GM21737 (cell line): ENCODE measurements at regions not wholly inside any gene's neighbourhood (a gene's known extent, or its start where the extent isn't known, plus 50 kb on each side); places are given as distances from the start of the nearest gene placed in this dataset.

ENCODE experiments used
- ATAC-seq: cut with Tn5 transposase; IDR thresholded peaks from one replicate; pipeline ENCODE4 v1.9.1; 2021; ENCODE audit warnings: mild to moderate bottlenecking, moderate library complexity; ENCODE audit not compliant: unreplicated experiment

DNA sequence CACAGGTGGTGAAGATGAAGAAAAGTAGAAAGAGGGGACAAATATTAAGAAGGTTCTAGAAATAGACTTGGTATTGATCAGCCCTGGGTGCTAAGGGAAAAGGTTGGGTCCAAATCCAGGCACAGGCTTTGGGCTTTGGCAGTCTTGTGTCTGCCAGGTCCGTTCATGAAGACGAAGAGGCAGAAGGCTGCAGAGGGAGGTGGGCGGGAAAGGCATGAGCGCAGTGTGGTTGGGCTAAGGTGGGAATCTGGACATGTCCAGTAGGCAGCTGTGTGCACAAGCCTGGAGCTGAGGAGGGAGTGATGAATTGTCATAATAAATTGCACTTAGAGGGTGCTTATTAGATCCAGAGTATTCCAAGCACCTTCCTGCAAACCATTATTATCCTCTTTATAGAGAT is 105.7 kb upstream of the TEX51 start:
- no peak for ATAC-seq

DNA sequence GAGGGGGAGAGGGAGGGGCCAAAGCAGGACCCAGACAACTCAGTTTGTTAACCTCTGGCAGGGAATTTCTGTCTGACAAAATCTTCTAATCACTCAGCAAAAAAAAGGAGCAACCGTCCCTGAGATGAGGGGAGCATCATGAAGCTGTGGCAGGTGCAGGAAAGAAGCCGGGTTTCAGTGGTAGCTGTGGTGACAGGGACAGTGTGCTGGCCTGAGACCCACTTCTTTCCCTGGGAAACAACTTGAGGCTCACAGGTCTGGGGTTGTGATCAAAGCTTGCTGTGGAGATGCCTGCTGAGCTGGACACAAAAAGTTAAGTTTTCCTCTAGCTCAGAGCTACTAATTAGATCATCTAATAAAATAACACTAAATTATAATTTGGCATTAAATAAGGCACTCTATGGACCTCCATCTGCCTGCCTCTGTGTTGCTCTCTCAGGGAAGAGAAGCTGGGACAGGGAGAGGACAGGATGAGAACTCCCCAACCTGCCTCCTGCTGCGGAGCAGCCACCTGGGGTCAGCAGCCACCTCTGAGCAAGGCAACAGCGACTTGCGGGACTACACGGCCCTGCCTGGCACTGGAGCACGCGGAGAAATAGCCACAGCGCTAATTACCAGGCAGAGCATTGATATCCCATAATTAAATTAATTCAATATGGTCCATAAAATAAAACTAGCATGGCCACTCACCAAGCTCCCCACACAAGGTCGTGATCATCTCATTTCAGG is 104.6 kb upstream of the TEX51 start:
- ATAC-seq = no peak

DNA sequence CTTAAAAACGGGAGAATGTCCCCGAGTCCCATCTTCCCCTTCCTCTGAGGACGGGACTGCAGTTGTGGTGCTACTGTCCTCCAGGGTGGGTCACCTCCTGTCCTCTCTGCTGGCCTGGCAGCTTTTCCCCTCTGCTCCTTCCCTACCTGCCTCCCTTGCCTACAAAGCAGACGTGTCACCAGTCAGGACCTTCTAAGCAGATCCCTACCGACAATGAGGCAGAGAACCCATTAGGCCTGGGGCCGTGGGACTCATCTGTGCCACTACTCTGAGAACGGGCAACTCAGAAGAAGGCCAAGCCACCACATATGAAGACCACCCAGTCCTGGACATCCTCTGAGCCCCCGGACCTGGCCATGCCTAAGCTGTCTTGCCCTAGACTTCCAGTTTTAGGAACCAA is 103.0 kb upstream of the TEX51 start:
- no peak for ATAC-seq

DNA sequence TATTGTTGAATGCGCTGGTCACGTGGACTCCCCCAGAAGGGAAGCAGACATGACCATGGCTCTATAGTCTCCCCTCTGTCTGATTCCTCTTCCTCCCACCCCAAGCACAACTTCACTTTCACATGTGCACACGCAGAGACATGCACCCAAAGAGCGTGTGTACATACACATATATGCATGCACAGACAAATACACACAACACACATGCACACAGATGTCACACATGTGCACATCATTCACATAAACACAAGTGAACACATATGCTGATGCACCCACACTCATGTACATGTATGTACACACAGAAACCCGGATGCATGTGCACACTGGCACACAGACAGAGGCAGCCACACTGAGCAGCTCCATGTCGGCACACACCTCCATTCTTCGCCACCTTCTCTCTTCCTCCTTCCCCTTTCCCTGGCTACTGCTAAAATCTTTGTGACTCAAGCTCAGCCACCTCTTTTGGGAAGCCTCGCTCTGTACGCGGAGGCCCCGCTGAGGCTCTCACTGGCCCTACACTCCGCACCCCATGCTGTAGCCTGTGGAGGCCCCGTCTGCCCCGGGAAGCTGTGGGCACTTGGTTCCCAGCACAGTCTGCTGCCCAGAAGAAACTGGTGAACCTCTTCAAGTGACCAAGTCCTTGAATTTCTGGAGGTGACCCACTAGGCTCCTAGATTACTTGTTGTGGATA is 101.6 kb upstream of the TEX51 start:
- ATAC-seq = no peak

DNA sequence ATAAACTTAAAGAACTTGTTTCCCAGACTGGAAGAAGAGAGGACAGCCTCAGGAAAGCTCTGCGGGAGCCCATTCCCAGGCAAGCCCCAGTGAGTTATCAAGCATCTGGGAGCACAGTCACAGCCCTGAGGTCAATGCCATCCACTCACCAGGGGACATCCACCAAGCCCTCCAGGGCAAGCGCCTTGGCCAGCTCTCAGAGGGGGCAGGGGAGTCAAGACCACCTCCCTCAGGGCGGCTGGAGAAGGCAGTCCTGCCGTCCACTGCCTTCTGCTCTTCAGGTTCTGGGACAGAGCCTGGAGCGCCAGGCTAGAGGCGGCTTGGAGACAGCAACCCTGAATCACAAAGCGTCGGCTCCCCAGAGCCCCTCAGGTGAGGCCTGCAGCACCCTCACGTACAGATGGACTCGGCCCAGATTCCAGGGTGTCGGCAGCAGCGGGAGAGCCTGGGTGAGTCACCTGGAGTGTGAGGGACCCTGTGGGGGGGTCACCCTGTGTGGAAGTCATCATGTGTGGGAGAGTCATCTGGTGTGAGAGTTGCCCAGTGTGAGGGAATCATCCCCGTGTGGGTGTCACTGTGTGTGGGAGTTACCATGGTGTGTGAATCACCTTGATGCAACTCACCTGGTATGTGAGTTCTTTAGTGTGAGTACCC is 100.9 kb upstream of the TEX51 start:
- ATAC-seq = no peak

DNA sequence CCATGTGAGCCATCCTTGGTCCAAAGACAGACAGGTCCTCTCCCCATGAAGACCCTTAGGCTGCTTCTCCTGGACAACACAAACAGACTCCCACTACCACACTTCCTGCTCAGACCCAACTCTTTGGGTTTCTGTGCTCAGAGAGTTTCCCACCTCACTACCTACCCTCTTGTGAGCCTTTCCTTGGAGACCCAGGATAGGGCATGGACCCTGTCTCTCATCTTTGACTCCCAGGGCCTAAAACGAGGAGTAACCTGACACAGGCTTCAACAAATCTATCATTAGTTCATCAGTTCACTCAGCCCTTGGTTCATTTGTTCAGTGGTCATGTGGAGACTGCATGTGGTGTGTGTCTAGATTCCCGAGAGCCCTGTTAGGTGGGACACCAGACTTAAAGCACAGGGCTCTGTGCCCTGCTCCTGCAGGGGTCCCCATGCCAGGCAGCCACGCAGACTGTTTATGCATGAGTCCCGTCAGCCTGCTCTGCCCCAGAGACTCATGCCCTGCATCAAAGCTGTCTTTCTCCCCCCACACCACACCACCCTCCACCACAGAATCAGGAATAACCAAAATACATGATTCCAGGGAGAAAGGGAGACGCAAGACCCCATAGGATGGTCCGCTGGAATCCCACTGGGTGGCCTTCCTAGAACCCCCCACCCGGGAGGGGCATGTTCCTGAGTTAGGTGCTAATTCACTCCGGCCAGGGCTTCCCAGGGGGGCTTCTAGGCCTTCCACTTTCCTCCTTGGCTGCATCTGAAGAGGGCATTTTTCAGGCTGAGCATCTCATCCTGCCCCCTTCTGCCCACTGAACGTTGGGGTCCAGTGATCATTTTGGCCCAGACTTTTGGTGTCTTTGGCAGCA is 100.2 kb upstream of the TEX51 start:
- ATAC-seq = no peak

DNA sequence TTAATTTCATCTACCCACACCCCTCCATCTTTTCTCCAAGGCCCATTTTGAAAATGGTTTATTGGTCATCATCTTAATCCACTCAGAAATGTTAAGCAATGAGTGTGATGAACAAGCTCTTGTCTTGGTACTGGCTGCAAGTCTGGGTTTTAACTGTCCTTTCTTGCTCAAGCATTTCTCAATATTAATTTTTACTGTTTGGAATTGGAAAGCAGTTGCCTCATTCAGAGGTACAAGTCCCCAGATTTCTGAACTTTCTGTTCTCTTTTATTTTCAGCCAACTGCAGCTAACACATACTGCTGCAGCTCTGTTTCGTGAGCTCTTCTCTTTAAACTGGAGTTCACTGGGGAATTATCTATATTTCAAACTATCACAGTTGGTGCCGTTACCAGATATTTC is 99.4 kb upstream of the TEX51 start:
- no peak for ATAC-seq

DNA sequence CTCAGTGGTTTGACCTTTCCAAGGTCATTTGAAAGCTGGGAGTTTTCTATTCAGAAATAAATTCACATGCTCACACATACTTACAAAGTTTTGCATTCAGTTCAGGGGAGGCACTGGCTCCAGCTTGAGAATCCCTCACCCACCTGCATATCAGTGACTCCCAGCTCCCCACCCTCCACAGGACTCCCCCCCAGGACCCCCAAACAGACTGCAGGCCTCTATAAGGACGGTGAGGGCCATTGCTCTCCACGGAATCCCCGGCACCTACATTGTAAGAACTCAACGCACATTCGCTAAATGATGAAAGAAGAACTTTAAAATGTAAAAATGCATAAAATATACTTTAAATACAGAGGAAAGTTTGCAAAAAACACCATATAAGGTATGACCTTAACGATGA is 97.2 kb upstream of the TEX51 start:
- no peak for ATAC-seq

DNA sequence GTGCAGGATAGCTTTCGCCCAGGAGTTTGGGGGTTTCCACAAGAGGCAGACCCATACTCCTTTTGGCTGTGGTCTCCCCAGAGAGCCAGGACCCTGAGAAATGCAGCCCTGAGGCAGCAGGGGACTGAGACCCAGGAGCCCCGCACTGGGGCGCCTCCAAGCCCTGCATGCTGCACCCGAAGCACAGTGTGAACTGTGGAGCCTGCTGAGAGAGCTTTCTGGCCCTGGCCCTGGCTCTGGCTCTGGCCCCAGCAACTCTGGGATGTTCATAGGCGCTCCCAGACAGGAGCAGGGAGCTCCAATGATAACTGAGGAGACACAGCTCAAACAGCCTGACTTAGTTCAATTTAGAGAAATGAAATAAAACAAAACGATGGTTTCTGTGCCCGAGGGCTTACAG is 96.4 kb upstream of the TEX51 start:
- no peak for ATAC-seq

DNA sequence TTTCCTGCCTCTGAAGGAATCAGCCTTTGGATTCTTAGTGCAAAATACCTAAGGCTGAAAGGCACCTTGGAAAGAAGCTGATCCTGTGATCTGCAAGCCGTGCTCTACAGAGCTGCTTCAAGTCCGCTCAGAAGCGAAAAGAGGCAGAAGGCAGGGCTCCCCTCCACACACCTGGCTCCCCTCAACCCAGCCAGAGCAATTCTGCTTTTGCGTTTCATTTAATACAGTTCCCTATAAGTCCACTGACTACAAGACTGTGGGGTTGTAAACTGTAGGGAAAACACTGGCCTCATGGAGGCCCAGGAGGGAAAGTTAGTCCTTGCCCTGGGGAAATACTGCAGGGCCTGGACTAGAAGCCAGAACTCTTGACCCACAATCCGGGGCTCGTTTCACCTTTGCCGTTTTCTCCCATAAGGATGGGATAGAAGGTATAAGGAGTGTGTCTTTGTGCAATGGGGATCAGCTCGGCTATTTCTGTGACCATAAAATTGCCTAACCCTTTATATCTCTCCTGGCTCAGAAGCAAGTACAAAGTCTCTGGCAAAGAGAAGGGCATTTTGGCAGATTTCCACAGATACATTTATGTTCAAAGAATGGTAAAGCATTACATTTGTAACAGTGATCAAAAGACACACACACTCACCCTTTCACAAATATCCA is 95.8 kb upstream of the TEX51 start:
- ATAC-seq = no peak

DNA sequence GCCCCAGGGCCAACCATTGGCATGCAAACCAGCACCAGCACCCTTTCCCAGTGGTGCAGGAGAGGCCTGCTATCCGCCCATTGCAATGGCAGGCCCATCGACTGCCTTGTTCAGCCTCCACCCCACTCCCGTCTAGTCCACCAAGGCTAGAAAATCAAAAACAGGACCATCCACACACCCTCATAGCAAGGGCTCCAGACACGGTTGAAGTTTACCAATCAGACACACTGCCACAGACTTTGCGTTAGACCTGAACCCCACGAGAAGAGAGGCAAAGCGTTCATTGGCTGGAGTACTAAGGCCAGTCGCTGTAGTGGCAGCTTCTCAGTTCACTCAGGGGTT is 95.3 kb upstream of the TEX51 start:
- ATAC-seq = no peak

DNA sequence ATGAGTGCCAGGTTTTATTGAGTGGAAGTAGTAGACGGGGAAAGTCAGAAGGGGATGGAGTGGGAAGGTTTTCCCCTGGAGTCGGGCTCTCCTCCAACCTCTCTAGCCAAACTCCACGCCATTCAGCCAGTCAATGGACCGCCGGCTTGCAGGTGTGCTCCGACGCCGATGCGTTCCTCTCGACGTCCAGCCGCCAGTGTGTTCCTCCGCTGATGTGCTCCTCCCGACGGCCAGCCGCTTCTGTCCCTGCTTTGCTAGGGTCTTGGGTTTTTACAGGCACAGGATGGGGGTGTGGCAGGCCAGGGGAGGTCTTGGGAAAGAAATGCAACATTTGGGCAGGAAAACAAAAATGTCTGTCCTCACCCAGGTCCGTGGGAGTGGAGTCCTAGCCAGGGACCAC is 94.3 kb upstream of the TEX51 start:
- ATAC-seq = no peak

DNA sequence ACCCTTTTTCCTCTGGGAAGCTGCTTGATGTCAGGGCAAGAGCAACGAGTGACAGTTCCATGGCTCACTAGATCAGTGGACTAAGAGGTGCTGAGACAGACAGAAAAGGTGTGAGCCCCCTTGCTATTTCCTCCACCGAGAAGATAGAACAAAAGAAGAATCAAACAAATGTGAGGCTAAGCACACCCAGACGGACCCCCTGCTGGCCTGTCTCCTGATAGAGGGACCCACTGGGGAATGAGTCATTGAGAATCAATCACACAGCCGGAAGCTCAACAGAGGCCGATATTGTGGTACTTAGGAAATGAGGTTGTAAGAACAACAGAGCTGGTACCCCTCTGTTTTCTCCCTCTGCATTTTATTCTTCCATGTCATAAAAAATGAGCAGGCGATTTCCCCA is 89.8 kb upstream of the TEX51 start:
- no peak for ATAC-seq

DNA sequence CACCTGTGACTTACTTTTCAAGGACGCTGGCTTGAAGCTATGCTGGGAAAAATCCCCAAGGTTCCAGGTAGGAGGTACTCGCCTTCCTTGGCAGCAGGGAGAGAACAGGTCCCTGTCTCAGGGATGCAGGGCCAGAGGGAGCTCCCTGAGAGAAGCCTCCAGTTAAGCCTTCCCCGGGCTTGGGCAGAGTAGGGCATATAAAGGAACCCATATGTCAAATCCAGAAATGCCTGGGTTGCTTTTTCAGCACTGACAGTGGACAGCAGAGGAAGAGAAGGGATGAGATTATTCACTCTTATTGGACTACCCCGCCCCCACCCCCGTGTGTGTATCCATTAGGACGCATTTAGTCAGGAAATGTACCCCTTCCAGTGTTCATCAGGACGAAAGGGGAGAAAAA is 89.3 kb upstream of the TEX51 start:
- no peak for ATAC-seq

DNA sequence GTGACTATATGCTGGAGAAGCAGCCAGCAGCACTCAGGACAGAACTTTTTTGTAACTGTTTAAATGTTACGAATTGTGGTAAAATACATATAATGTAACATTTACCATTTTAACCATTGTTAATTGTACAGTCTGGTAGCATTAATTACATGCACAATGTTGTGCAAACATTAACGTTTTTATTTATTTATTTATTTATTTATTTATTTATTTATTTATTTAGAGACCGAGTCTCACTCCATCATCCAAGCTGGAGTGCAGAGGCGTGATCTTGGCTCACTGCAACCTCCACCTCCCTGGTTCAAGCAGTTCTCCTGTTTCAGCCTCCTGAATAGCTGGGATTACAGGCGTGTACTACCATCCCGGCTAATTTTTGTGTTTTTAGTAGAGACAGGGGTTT is 88.7 kb upstream of the TEX51 start:
- no peak for ATAC-seq

DNA sequence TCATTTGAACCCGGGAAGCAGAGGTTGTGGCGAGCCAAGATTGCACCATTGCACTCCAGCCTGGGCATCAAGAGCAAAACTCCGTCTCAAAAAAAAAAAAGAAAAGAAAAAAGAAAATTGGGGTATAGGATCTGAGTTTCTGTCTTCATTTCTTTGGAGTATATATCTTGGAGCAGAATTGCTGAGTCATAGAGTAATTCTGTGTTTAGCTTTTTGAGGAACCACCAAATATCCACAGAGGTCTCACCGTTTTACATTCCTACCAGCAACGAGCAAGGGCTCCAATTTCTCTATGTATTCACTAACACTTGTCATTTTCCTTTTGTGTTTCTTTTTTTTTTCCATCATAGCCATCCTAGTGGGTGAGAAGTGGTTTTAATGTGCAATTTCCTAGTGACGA is 87.6 kb upstream of the TEX51 start:
- no peak for ATAC-seq

DNA sequence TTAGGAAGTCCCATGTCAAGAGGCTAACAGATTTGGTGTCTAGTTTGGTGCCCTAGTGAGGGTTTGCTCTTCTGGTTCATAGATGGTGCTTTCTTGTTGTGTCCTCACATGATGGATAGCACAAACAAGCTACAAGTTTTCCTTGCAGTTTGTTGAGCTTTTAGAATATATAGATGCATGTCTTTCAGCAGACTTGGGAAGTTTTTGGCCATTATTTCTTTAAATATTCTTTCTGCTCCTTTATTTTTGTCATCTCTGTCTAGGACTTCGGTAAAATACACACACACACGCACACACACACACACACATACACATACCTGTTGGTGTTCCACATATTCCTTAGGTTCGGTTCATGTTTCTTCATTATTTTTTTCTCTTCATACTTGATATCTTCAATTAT is 81.5 kb upstream of the TEX51 start:
- no peak for ATAC-seq

DNA sequence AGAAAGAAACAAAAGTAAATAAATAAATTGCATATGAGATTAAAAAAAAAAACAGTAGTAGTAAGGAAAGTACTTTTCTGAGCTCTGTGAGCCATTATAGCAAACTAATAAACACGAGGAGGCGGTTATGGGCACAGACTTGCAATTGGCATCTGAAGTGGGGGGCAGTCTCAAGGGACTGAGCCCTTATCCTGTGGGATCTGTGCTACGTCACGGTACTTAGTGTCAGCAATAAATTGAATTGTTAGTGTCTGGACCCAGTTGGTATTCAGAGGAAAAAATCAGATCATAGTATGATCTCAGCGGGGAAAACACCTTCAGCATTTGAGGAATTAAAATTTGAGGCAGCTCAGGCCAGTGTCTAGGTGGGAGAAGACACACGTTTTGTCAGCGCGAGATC is 76.6 kb upstream of the TEX51 start:
- ATAC-seq = no peak

DNA sequence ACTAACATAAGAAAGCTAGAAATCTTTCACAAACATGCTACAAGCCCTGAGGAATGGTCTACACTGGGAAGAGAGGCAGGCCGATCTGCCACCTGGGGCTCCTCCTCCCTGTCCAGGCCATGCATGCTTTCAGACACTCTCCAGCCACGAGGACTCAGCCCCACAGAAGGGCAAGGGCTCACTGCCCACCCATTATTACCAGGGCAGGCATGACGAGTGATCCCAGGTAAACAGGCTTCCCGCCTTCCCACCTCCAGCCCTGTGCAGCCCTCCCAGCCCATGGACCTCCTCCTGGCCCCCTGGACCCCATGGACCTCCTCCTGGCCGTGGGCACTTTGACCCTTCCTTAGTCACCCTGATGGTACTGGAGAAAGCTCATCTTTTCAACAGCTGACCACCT is 75.8 kb upstream of the TEX51 start:
- no peak for ATAC-seq

DNA sequence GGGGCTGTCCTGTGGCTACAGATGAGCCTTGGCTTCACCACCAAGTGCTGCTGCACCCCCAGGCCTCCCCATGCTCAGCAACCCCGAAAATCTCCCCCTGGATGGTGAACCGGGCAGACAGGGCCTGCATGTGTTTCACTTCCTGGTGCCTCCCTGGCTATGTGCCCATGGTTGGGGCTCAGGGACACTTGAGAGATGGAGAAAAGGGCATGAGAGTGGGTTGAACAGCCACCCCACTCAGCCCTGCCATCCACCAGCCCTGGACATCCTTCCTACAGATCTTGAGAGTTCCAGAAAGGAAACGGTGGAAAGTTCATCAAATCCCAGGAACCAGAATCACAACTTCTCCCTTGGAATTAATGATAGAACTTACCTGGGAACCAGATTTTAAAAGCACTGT is 74.7 kb upstream of the TEX51 start:
- ATAC-seq = no peak

DNA sequence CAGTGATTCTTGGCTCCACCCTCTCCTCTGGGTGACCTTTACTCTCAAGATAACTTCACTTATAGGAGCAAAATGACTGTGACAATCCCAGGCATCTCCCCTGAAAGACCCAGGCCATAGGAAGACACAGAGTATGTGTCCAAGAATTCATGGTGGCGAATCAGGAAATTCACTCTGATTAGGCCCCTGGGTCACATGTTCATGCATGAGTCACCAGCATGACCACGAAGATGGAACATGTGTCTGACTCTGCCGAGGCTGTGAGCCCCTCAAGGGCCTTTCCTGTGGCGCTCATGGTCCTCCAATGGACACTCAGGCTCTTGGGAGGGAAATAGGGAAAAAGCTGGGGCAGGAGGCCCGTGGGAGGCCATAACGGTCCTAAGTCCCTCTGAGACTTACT is 74.0 kb upstream of the TEX51 start:
- no peak for ATAC-seq
